Endothelial cell (in vitro differentiated cells): ENCODE measurements at regions not wholly inside any gene's neighbourhood (a gene's known extent, or its start where the extent isn't known, plus 50 kb on each side); places are given as distances from the start of the nearest gene placed in this dataset.
"Not testable (repeated sequence)": the region's sequence is repeated elsewhere in the genome, so short reads cannot be mapped to it uniquely, and the experiment has no call there.

Experiments
- DNase-seq: peaks from one replicate; pipeline ENCODE4 v3.0.0; 2021; ENCODE audit warnings: low spot score
- H3K27ac Mint-ChIP-seq: one replicate; pipeline ENCODE4 v1.8.0; 2021; ENCODE audit warnings: mixed read lengths, inconsistent platforms; ENCODE audit not compliant: unreplicated experiment
- H3K27me3 Mint-ChIP-seq: one replicate; pipeline ENCODE4 v1.8.0; 2021; ENCODE audit warnings: mild to moderate bottlenecking, moderate library complexity, mixed read lengths, inconsistent platforms; ENCODE audit not compliant: unreplicated experiment
- H3K36me3 Mint-ChIP-seq: one replicate; pipeline ENCODE4 v1.8.0; 2021; ENCODE audit warnings: mild to moderate bottlenecking, low read depth, mixed read lengths, inconsistent platforms; ENCODE audit not compliant: unreplicated experiment
- H3K4me1 Mint-ChIP-seq: one replicate; pipeline ENCODE4 v1.8.0; 2021; ENCODE audit warnings: mild to moderate bottlenecking, mixed read lengths, inconsistent platforms; ENCODE audit not compliant: unreplicated experiment
- H3K4me3 Mint-ChIP-seq: one replicate; pipeline ENCODE4 v1.8.0; 2021; ENCODE audit warnings: mild to moderate bottlenecking, mixed read lengths, inconsistent platforms; ENCODE audit not compliant: unreplicated experiment
- H3K9me3 Mint-ChIP-seq: one replicate; pipeline ENCODE4 v1.8.0; 2021; ENCODE audit warnings: mixed read lengths, inconsistent platforms; ENCODE audit not compliant: unreplicated experiment
- CTCF ChIP-seq: fragments of 200-600 bp; sonication (generic); IDR thresholded peaks from one replicate; pipeline ENCODE4 v1.5.0; 2021; ENCODE audit warnings: antibody characterized with exemption; ENCODE audit not compliant: unreplicated experiment

GRCh38 chr2:215787565-215788178 is 225.7 kb downstream of the MREG start:
- peaks cover 20% of the 10 kb centered on the region for H3K4me1 Mint-ChIP-seq
- TF ChIP-seq CTCF = no peak
- no peak overlapping the region for H3K4me3 Mint-ChIP-seq
- no peak overlapping the region for H3K27ac Mint-ChIP-seq
- H3K9me3 Mint-ChIP-seq = no peaks in the 10 kb centered on the region
- DNase-seq = no peak
- H3K36me3 Mint-ChIP-seq = no peaks in the 10 kb centered on the region
- peaks cover 1% of the 10 kb centered on the region for H3K27me3 Mint-ChIP-seq

- H3K4me3 Mint-ChIP-seq = no peak overlapping the region
- H3K27ac Mint-ChIP-seq = no peak overlapping the region
- H3K4me1 Mint-ChIP-seq = peaks cover 20% of the 10 kb centered on the region
- no peaks in the 10 kb centered on the region for H3K9me3 Mint-ChIP-seq
- H3K36me3 Mint-ChIP-seq = no peaks in the 10 kb centered on the region
- peaks cover 1% of the 10 kb centered on the region for H3K27me3 Mint-ChIP-seq
- no peak for DNase-seq
- TF ChIP-seq CTCF = no peak
These were observed 226.3 kb downstream of the MREG start for GRCh38 chr2:215787025-215787424.

GRCh38 chr2:215784371-215784783 is 229.0 kb downstream of the MREG start:
- Mint-ChIP-seq H3K4me3 (no peak overlapping the region), H3K36me3 (no peaks in the 10 kb centered on the region), H3K27ac (no peak overlapping the region), H3K4me1 (peaks cover 17% of the 10 kb centered on the region), H3K27me3 (peaks cover 1% of the 10 kb centered on the region), H3K9me3 (no peaks in the 10 kb centered on the region)
- no peak for TF ChIP-seq CTCF
- DNase-seq = no peak

- not testable (repeated sequence) for H3K9me3 Mint-ChIP-seq, H3K4me3 Mint-ChIP-seq, H3K27me3 Mint-ChIP-seq, H3K27ac Mint-ChIP-seq, H3K36me3 Mint-ChIP-seq, DNase-seq
- H3K4me1 Mint-ChIP-seq = peaks cover 17% of the 10 kb centered on the region
These were observed 229.7 kb downstream of the MREG start for GRCh38 chr2:215783640-215784039.

GRCh38 chr2:215782965-215783364 is 230.4 kb downstream of the MREG start:
- Mint-ChIP-seq H3K27ac (no peak overlapping the region), H3K36me3 (no peaks in the 10 kb centered on the region), H3K27me3 (peaks cover 1% of the 10 kb centered on the region), H3K9me3 (no peaks in the 10 kb centered on the region), H3K4me1 (peaks cover 17% of the 10 kb centered on the region), H3K4me3 (no peak overlapping the region)
- DNase-seq = no peak
- no peak for TF ChIP-seq CTCF

GRCh38 chr2:215782295-215782694 is 231.1 kb downstream of the MREG start:
- H3K27ac Mint-ChIP-seq = no peak overlapping the region
- peaks cover 17% of the 10 kb centered on the region for H3K4me1 Mint-ChIP-seq
- H3K4me3 Mint-ChIP-seq = no peak overlapping the region
- no peaks in the 10 kb centered on the region for H3K36me3 Mint-ChIP-seq
- TF ChIP-seq CTCF = no peak
- DNase-seq = no peak
- H3K27me3 Mint-ChIP-seq = no peaks in the 10 kb centered on the region
- H3K9me3 Mint-ChIP-seq = no peaks in the 10 kb centered on the region
